ENCODE measurements at regions not wholly inside any gene's neighbourhood (a gene's known extent, or its start where the extent isn't known, plus 50 kb on each side); places are given as distances from the start of the nearest gene placed in this dataset.

GRCh38 chr2:6692056-6692455 is 173.7 kb downstream of the CMPK2 start:
- no peak for DNase-seq

GRCh38 chr2:6692819-6693218 is 172.9 kb downstream of the CMPK2 start:
- DNase-seq = no peak

GRCh38 chr2:6694555-6694954 is 171.2 kb downstream of the CMPK2 start:
- DNase-seq = no peak

GRCh38 chr2:6700335-6700734 is 165.4 kb downstream of the CMPK2 start:
- no peak for DNase-seq

- no peak for DNase-seq
Measured at GRCh38 chr2:6704077-6704476, 161.6 kb downstream of the CMPK2 start.

GRCh38 chr2:6721395-6721794 is 144.3 kb downstream of the CMPK2 start:
- no peak for DNase-seq

GRCh38 chr2:6722574-6722973 is 143.1 kb downstream of the CMPK2 start:
- no peak for DNase-seq

- peak; percentile 14 for DNase-seq
Measured at GRCh38 chr2:6723865-6724604, 141.7 kb downstream of the CMPK2 start.

- no peak for DNase-seq
Measured at GRCh38 chr2:6724605-6725140, 141.0 kb downstream of the CMPK2 start.

- DNase-seq = no peak
Measured at GRCh38 chr2:6728156-6728555, 137.6 kb downstream of the CMPK2 start.

GRCh38 chr2:6730003-6730402 is 135.7 kb downstream of the CMPK2 start:
- DNase-seq = no peak

- no peak for DNase-seq
Measured at GRCh38 chr2:6730649-6731532, 134.8 kb downstream of the CMPK2 start.

GRCh38 chr2:6739547-6739946 is 126.2 kb downstream of the CMPK2 start:
- no peak for DNase-seq

GRCh38 chr2:6741229-6741628 is 124.5 kb downstream of the CMPK2 start:
- DNase-seq = no peak

- DNase-seq = no peak
Measured at GRCh38 chr2:6744038-6744437, 121.7 kb downstream of the CMPK2 start.

GRCh38 chr2:6747433-6747832 is 118.3 kb downstream of the CMPK2 start:
- DNase-seq = no peak

- no peak for DNase-seq
Measured at GRCh38 chr2:6748406-6749067, 117.2 kb downstream of the CMPK2 start.

- DNase-seq = no peak
Measured at GRCh38 chr2:6749962-6750361, 115.7 kb downstream of the CMPK2 start.

GRCh38 chr2:6750411-6751158 is 115.1 kb downstream of the CMPK2 start:
- DNase-seq = no peak

GRCh38 chr2:6754419-6754818 is 111.3 kb downstream of the CMPK2 start:
- no peak for DNase-seq

GRCh38 chr2:6755456-6755855 is 110.3 kb downstream of the CMPK2 start:
- no peak for DNase-seq

- no peak for DNase-seq
Measured at GRCh38 chr2:6757215-6757614, 108.5 kb downstream of the CMPK2 start.

- no peak for DNase-seq
Measured at GRCh38 chr2:6759689-6760088, 106.0 kb downstream of the CMPK2 start.
